Body of pancreas (tissue), 4 donors: ENCODE measurements at regions not wholly inside any gene's neighbourhood (a gene's known extent, or its start where the extent isn't known, plus 50 kb on each side); places are given as distances from the start of the nearest gene placed in this dataset.

Experiments used
- ATAC-seq: fragments of 150-250 bp; one replicate; pipeline ENCODE4 v1.9.1; 2016
- DNase-seq, 4 donors: peaks; one replicate each; pipeline ENCODE4 v3.0.0-alpha.2; 2019
- H3K27ac ChIP-seq, 4 donors: fragments of 200-600 bp; sonication (generic); 1 replicate in 3 of 4; 2 replicates in 1 of 4; pipeline versions ENCODE4 v1.5.1 to v1.6.1; 2016 to 2019; ENCODE audit warnings: mild to moderate bottlenecking in 1 of 4, mixed read lengths in 1 of 4, moderate library complexity in 1 of 4
- H3K27me3 ChIP-seq, 2 donors: fragments of 200-600 bp; sonication (generic); one replicate each; pipeline ENCODE4 v1.6.0; 2016; ENCODE audit warnings: mild to moderate bottlenecking in 1 of 2
- H3K36me3 ChIP-seq, 2 donors: fragments of 200-600 bp; sonication (generic); replicated peaks in 1 of 2; 2 replicates each; pipeline ENCODE4 v1.5.1; 2016; ENCODE audit warnings: low read depth in 2 of 2; ENCODE audit not compliant: insufficient read depth in 1 of 2
- H3K4me1 ChIP-seq: fragments of 200-600 bp; sonication (generic); one replicate; pipeline ENCODE4 v1.6.0; 2016
- H3K4me3 ChIP-seq, 2 donors: fragments of 200-600 bp; sonication (generic); 1 replicate in 1 of 2; 2 replicates in 1 of 2; pipeline ENCODE4 v1.5.1; 2016 to 2019
- H3K9me3 ChIP-seq, 3 donors: fragments of 200-600 bp; sonication (generic); 1 replicate in 2 of 3; 2 replicates in 1 of 3; pipeline ENCODE4 v1.5.1; 2016
- POLR2A ChIP-seq, 3 donors: fragments of 450-650 bp; IDR thresholded peaks; one replicate each; pipeline ENCODE4 v1.6.1; 2016; ENCODE audit warnings: antibody characterized with exemption in 3 of 3, mild to moderate bottlenecking in 2 of 3
- WGBS, 2 donors: methylation state at CpG; one replicate each; pipeline ENCODE4 v1.1.5; 2017; 5-methylcytosine and 5-hydroxymethylcytosine counted together
- intact Hi-C: fragments of 100-400 bp; cut with DNase I; formaldehyde crosslinking; loops from one replicate; pipeline ENCODE4 v1.15.1; 2023
- TF ChIP-seq, protein P1 (sequence below), 7 experiments: fragments of 450-650 bp in 4 of 7; fragments of 200-600 bp in 3 of 7; sonication (generic) in 3 of 7; IDR thresholded peaks; one replicate each; pipeline ENCODE4 v1.5.1; 2016 to 2019; ENCODE audit warnings: antibody characterized with exemption in 7 of 7

DNA sequence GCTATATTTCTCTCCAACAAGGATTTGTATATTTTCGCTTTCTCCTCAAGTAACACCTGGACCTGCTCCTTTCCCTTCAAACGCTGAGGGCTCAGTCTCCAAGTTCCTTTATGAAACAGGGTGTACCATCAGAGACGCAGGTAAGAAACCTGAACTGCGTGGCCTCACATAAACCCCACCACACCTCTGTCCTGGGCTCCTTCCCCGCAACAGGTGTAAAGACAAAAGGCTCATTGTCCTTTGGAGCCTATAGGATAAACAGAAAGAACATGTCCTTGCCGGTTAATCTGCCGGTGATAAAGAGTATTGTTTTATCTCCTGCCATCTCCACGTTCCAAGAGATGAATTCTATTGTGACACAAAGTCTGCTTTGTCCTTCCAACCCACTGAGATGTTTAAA is 111.8 kb upstream of the ADAMTS9 start:
- no peak for DNase-seq
- H3K4me3 ChIP-seq, result no peak overlapping the region
- no peaks in the 10 kb centered on the region for H3K4me1 ChIP-seq
- no peaks in the 10 kb centered on the region for H3K27me3 ChIP-seq
- no peaks in the 10 kb centered on the region for H3K36me3 ChIP-seq
- TF ChIP-seq, protein P1, sequence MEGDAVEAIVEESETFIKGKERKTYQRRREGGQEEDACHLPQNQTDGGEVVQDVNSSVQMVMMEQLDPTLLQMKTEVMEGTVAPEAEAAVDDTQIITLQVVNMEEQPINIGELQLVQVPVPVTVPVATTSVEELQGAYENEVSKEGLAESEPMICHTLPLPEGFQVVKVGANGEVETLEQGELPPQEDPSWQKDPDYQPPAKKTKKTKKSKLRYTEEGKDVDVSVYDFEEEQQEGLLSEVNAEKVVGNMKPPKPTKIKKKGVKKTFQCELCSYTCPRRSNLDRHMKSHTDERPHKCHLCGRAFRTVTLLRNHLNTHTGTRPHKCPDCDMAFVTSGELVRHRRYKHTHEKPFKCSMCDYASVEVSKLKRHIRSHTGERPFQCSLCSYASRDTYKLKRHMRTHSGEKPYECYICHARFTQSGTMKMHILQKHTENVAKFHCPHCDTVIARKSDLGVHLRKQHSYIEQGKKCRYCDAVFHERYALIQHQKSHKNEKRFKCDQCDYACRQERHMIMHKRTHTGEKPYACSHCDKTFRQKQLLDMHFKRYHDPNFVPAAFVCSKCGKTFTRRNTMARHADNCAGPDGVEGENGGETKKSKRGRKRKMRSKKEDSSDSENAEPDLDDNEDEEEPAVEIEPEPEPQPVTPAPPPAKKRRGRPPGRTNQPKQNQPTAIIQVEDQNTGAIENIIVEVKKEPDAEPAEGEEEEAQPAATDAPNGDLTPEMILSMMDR (IDR thresholded peaks at IDR 0.05), result no peak
- no peak for TF ChIP-seq POLR2A (IDR thresholded peaks at IDR 0.05)
- H3K9me3 ChIP-seq, result no peaks in the 10 kb centered on the region
- WGBS, 2 donors, result 66 to 67% methylated on average over 8 of the region's 8 CpGs
- no peak overlapping the region for H3K27ac ChIP-seq
- intact Hi-C loops, result no loop called here
- ATAC-seq, result no peak

DNA sequence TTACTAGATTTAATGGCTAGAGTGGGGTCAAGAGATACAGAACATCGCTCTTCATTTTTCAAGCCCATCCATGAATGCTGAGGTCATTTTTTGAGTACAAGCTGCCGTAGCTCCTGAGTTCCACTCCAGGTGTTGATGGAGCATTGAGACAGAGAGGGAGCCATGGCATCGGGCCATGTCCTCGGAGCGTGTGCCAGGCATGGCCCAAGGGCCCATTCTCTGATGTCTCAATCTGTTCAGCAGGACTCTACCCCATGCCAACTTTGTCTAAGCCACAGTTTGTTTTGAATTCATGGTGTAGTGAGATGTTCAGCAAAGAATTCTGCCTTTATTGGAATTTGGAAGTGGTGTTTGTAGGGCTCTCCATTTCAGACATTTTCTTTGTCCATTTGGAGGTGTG is 110.5 kb upstream of the ADAMTS9 start:
- H3K4me3 ChIP-seq, result no peak overlapping the region
- H3K9me3 ChIP-seq, result no peaks in the 10 kb centered on the region
- WGBS, 2 donors, result 79 to 87% methylated on average over 5 of the region's 5 CpGs
- H3K4me1 ChIP-seq, result no peaks in the 10 kb centered on the region
- H3K36me3 ChIP-seq, result no peaks in the 10 kb centered on the region
- H3K27ac ChIP-seq, result no peak overlapping the region
- no peaks in the 10 kb centered on the region for H3K27me3 ChIP-seq
- TF ChIP-seq, protein P1 (IDR thresholded peaks at IDR 0.05), result no peak
- TF ChIP-seq POLR2A (IDR thresholded peaks at IDR 0.05), result no peak
- intact Hi-C loops, result no loop called here
- DNase-seq, result no peak
- no peak for ATAC-seq

DNA sequence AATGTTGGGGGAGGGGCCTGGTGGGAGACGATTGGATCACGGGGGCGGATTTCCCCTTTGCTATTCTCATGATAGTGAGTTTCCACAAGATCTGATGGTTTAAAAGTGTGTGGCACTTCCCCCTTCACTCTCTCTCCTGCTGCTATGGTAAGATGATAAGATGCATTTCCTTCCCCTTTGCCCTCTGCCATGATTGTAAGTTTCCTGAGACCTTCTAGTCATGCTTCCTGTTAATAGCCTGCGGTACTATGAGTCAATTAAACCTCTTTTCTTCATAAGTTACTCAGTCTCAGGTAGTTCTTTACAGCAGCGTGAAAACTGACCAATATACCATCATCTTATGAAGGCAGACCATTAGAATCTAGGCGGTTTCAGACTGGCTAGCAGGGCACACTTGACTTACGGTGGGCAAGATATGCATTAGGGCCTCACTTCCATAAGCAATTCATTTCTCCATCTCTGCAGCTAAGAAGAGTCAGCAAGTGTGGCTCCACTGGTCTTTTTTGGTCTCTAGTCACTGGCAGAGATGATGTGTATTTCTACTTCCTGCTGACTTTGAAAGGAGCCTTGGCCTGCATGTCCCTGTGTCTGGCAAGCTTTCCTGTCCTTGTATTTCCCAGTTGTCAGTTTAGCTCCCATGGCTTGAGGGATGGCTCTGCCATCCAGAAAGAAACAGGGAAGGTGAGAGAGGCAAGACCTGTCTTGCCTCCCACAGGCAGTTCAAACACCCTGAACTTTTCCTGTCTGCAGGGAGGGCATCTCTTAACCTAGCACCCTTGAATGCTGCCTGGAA is 109.0 kb upstream of the ADAMTS9 start:
- H3K4me1 ChIP-seq, result no peaks in the 10 kb centered on the region
- TF ChIP-seq POLR2A (IDR thresholded peaks at IDR 0.05), result no peak
- TF ChIP-seq, protein P1 (IDR thresholded peaks at IDR 0.05), result no peak

DNA sequence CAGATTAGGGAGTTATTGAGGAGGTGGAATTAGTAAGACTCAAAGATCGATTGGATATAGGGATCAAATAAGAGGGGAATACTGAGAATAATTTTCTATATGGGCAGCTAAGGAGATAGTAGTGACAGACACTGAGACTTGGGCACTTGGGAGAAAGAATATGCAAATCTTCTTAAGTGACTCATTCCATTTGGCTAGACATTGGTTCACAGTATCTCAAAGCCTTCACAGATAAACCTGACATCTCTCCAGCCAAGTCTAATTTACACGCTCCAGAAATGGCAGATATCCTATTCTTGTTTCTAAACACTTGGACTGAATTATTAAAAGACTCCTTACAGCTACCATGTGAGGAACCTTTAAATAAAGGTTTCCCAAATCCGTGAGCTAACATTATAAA is 104.6 kb upstream of the ADAMTS9 start:
- DNase-seq (no peak), ATAC-seq (no peak)
- Histone ChIP-seq H3K9me3 (no peaks in the 10 kb centered on the region), H3K4me1 (no peaks in the 10 kb centered on the region), H3K27ac (no peak overlapping the region), H3K4me3 (no peak overlapping the region), H3K36me3 (no peaks in the 10 kb centered on the region), H3K27me3 (no peaks in the 10 kb centered on the region)
- TF ChIP-seq, protein P1 (IDR thresholded peaks at IDR 0.05), result no peak
- no peak for TF ChIP-seq POLR2A (IDR thresholded peaks at IDR 0.05)
- WGBS, 2 donors, result 61 to 67% methylated on average over 3 of the region's 3 CpGs
- intact Hi-C loops, result no loop called here

More for the DNA sequence above, 109.0 kb upstream of the ADAMTS9 start:
- H3K27me3 ChIP-seq, result no peaks in the 10 kb centered on the region
- intact Hi-C loops, result no loop called here
- H3K9me3 ChIP-seq, result no peaks in the 10 kb centered on the region
- ATAC-seq (no peak), DNase-seq (no peak)
- H3K36me3 ChIP-seq, result no peaks in the 10 kb centered on the region
- no peak overlapping the region for H3K27ac ChIP-seq
- no peak overlapping the region for H3K4me3 ChIP-seq
- WGBS, 2 donors, result 71 to 86% methylated on average over 7 of the region's 7 CpGs

DNA sequence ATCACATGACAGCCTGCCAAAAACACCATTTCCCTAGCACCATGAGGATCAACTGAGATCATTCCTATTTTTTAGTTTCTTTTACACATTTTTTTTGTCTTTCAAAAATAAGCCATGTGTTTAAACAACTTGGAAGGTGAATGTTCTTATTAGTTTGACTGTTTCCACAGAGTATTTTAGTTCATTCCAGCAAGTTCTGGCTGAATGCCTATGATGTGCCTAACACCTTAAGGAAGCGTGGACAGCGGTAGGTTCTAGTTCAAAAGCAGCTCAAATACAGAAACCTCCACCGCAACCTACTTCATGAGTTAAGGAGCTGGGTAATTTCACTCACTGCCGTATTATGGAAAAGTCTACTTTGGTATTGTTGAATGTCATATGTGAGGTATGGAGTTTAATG is 101.3 kb upstream of the ADAMTS9 start:
- H3K27ac ChIP-seq, result no peak overlapping the region
- WGBS, 2 donors, result 98 to 99% methylated on average over 4 of the region's 4 CpGs
- ATAC-seq (no peak), DNase-seq (no peak)
- H3K27me3 ChIP-seq, result no peaks in the 10 kb centered on the region
- H3K36me3 ChIP-seq, result no peaks in the 10 kb centered on the region
- H3K9me3 ChIP-seq, result no peaks in the 10 kb centered on the region
- H3K4me3 ChIP-seq, result no peak overlapping the region
- TF ChIP-seq, protein P1 (IDR thresholded peaks at IDR 0.05), result no peak
- TF ChIP-seq POLR2A (IDR thresholded peaks at IDR 0.05), result no peak
- intact Hi-C loops, result no loop called here
- H3K4me1 ChIP-seq, result no peaks in the 10 kb centered on the region
